Karpas-422 (cell line): ENCODE measurements at regions not wholly inside any gene's neighbourhood (a gene's known extent, or its start where the extent isn't known, plus 50 kb on each side); places are given as distances from the start of the nearest gene placed in this dataset.

Experiments
- DNase-seq: peaks from one replicate; pipeline ENCODE4 v3.0.0-alpha.2; 2015
- H2AFZ ChIP-seq: fragments of 200-600 bp; sonication (generic); 2 replicates; pipeline ENCODE4 v1.6.1; 2014; ENCODE audit warnings: antibody characterized with exemption, low read length, mixed read lengths
- H3K27ac ChIP-seq: fragments of 200-600 bp; sonication (generic); 2 replicates; pipeline ENCODE4 v1.5.1; 2014; ENCODE audit warnings: mild to moderate bottlenecking, low read length, moderate library complexity
- H3K27me3 ChIP-seq: fragments of 200-600 bp; sonication (generic); 2 replicates; pipeline ENCODE4 v1.6.1; 2014; ENCODE audit warnings: low read length, mixed read lengths
- H3K36me3 ChIP-seq: fragments of 200-600 bp; sonication (generic); 2 replicates; pipeline ENCODE4 v1.6.1; 2014; ENCODE audit warnings: low read length, mixed read lengths; ENCODE audit not compliant: insufficient read depth
- H3K4me1 ChIP-seq: fragments of 200-600 bp; sonication (generic); 2 replicates; pipeline ENCODE4 v1.6.1; 2014; ENCODE audit warnings: mild to moderate bottlenecking, low read length, mixed read lengths
- H3K4me2 ChIP-seq: fragments of 200-600 bp; sonication (generic); 2 replicates; pipeline ENCODE4 v1.6.1; 2014; ENCODE audit warnings: low read length, low read depth, mild to moderate bottlenecking; ENCODE audit not compliant: poor library complexity, severe bottlenecking
- H3K4me3 ChIP-seq: fragments of 200-600 bp; sonication (generic); 2 replicates; pipeline ENCODE4 v1.5.1; 2014; ENCODE audit warnings: mild to moderate bottlenecking, antibody characterized with exemption, low read length, mixed read lengths
- H3K79me2 ChIP-seq: fragments of 200-600 bp; sonication (generic); 2 replicates; pipeline ENCODE4 v1.6.1; 2014; ENCODE audit warnings: mild to moderate bottlenecking, low read length, mixed read lengths
- H3K9ac ChIP-seq: fragments of 200-600 bp; sonication (generic); 2 replicates; pipeline ENCODE4 v1.6.0; 2014; ENCODE audit warnings: low read length
- H3K9me2 ChIP-seq: fragments of 200-600 bp; sonication (generic), shearing (Covaris generic); replicated peaks from 2 replicates; pipeline ENCODE4 v1.6.0; 2014; ENCODE audit warnings: mild to moderate bottlenecking, low read length, moderate library complexity; ENCODE audit not compliant: insufficient read depth
- H3K9me3 ChIP-seq: fragments of 300-700, 200-600 bp; sonication (generic); 2 replicates; pipeline ENCODE4 v1.6.1; 2014; ENCODE audit warnings: low read length, mixed read lengths
- H4K20me1 ChIP-seq: fragments of 200-600 bp; sonication (generic); 2 replicates; pipeline ENCODE4 v1.6.1; 2014; ENCODE audit warnings: mild to moderate bottlenecking, antibody characterized with exemption, low read length, low read depth; ENCODE audit not compliant: insufficient read depth

DNA sequence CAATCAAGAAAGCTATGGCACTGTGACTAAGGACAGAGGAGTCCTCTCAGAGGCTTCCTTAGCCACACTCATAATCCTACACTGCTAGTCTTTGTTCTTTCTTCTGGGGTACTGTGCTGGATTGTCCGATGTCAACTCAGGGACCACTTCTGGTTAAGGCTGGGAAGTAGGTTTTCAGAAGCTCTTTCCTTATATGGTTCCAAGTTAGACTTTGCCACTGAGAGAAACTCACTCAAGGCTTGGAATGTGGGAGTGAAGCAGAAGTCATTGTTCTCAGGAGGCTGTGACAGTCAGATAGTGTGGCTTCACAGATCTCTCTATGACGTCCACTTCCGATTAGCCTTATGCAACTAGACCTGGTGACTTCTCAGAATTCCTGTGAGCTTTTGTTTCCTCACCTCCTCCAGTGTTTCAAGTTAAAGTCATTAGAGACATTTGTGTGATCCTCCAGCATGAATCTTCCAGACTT is 317.3 kb upstream of the F9 start:
- no peaks in the 10 kb centered on the region for H3K36me3 ChIP-seq
- no peak overlapping the region for H3K9ac ChIP-seq
- H3K9me3 ChIP-seq: peaks cover 2% of the 10 kb centered on the region
- H3K4me2 ChIP-seq: no peak overlapping the region
- no peak overlapping the region for H2AFZ ChIP-seq
- no peak overlapping the region for H3K4me3 ChIP-seq
- H3K27ac ChIP-seq: no peak overlapping the region
- no peaks in the 10 kb centered on the region for H3K4me1 ChIP-seq
- no peaks in the 10 kb centered on the region for H3K27me3 ChIP-seq
- H3K9me2 ChIP-seq: no peaks in the 10 kb centered on the region
- no peak for DNase-seq
- H3K79me2 ChIP-seq: no peaks in the 10 kb centered on the region
- H4K20me1 ChIP-seq: no peaks in the 10 kb centered on the region

- no peaks in the 10 kb centered on the region; the same call in none of the 2 replicates for H3K9me3 ChIP-seq
- H3K4me1 ChIP-seq: no peaks in the 10 kb centered on the region
- no peaks in the 10 kb centered on the region for H3K79me2 ChIP-seq
- no peak overlapping the region for H3K9ac ChIP-seq
- no peak overlapping the region for H3K4me2 ChIP-seq
- DNase-seq: no peak
- no peaks in the 10 kb centered on the region for H3K36me3 ChIP-seq
- H3K27me3 ChIP-seq: no peaks in the 10 kb centered on the region
- no peaks in the 10 kb centered on the region for H4K20me1 ChIP-seq
- H3K27ac ChIP-seq: no peak overlapping the region
- H3K4me3 ChIP-seq: no peak overlapping the region
- H3K9me2 ChIP-seq: no peaks in the 10 kb centered on the region
- H2AFZ ChIP-seq: no peak overlapping the region
Measured at GRCh38 chrX:139211568-139212182, 318.9 kb upstream of the F9 start.

GRCh38 chrX:139209342-139209741 is 321.2 kb upstream of the F9 start:
- H3K9me2 ChIP-seq: no peaks in the 10 kb centered on the region
- no peak overlapping the region for H3K4me3 ChIP-seq
- H3K27ac ChIP-seq: no peak overlapping the region
- no peaks in the 10 kb centered on the region for H3K4me1 ChIP-seq
- H3K36me3 ChIP-seq: no peaks in the 10 kb centered on the region
- H3K9ac ChIP-seq: no peak overlapping the region
- no peaks in the 10 kb centered on the region; the same call in none of the 2 replicates for H3K9me3 ChIP-seq
- no peaks in the 10 kb centered on the region for H3K79me2 ChIP-seq
- H4K20me1 ChIP-seq: no peaks in the 10 kb centered on the region
- H3K4me2 ChIP-seq: no peak overlapping the region
- H2AFZ ChIP-seq: no peak overlapping the region
- H3K27me3 ChIP-seq: no peaks in the 10 kb centered on the region
- no peak for DNase-seq

- no peaks in the 10 kb centered on the region for H3K4me1 ChIP-seq
- no peaks in the 10 kb centered on the region for H3K36me3 ChIP-seq
- DNase-seq: no peak
- H3K4me2 ChIP-seq: no peak overlapping the region
- no peak overlapping the region for H2AFZ ChIP-seq
- H4K20me1 ChIP-seq: no peaks in the 10 kb centered on the region
- H3K9me3 ChIP-seq: no peaks in the 10 kb centered on the region; the same call in 1 of the 2 replicates
- no peaks in the 10 kb centered on the region for H3K9me2 ChIP-seq
- no peaks in the 10 kb centered on the region for H3K79me2 ChIP-seq
- no peak overlapping the region for H3K27ac ChIP-seq
- no peak overlapping the region for H3K4me3 ChIP-seq
- H3K27me3 ChIP-seq: no peaks in the 10 kb centered on the region
- H3K9ac ChIP-seq: no peak overlapping the region
Measured at GRCh38 chrX:139207655-139208054, 322.9 kb upstream of the F9 start.

DNA sequence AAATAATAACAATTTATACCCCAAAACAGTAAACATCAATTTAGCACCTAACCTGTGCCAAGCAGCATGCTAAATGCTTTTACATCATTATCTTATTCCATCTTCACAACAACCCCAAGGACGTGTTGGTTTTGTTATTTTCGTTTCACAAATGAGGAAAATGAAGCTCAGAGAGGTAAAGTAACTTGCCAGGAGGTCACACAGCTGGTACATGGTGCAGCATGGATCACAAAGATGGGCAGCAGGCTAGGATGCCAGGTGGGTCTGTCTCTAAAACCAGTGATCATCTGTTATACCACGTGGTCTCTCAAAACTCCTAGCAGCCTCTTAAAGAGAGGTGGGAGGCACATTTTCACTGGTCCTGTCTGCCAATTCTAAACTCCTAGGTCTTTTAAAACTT is 323.6 kb upstream of the F9 start:
- no peaks in the 10 kb centered on the region for H3K79me2 ChIP-seq
- H3K4me3 ChIP-seq: no peak overlapping the region
- H3K9ac ChIP-seq: no peak overlapping the region
- no peaks in the 10 kb centered on the region for H4K20me1 ChIP-seq
- H3K27ac ChIP-seq: no peak overlapping the region
- H3K36me3 ChIP-seq: no peaks in the 10 kb centered on the region
- no peak overlapping the region for H3K4me2 ChIP-seq
- no peaks in the 10 kb centered on the region; the same call in 1 of the 2 replicates for H3K9me3 ChIP-seq
- DNase-seq: no peak
- no peaks in the 10 kb centered on the region for H3K9me2 ChIP-seq
- no peaks in the 10 kb centered on the region for H3K27me3 ChIP-seq
- no peaks in the 10 kb centered on the region for H3K4me1 ChIP-seq
- H2AFZ ChIP-seq: no peak overlapping the region

- Histone ChIP-seq H2AFZ (no peak overlapping the region), H3K27me3 (no peaks in the 10 kb centered on the region), H3K9ac (no peak overlapping the region), H3K4me3 (no peak overlapping the region), H3K27ac (no peak overlapping the region), H3K36me3 (no peaks in the 10 kb centered on the region), H4K20me1 (no peaks in the 10 kb centered on the region), H3K9me2 (no peaks in the 10 kb centered on the region), H3K4me1 (no peaks in the 10 kb centered on the region), H3K4me2 (no peak overlapping the region), H3K9me3 (peaks cover 2% of the 10 kb centered on the region; the same call in 1 of the 2 replicates), H3K79me2 (no peaks in the 10 kb centered on the region)
- no peak for DNase-seq
Measured at GRCh38 chrX:139204898-139205667, 325.5 kb upstream of the F9 start.

DNA sequence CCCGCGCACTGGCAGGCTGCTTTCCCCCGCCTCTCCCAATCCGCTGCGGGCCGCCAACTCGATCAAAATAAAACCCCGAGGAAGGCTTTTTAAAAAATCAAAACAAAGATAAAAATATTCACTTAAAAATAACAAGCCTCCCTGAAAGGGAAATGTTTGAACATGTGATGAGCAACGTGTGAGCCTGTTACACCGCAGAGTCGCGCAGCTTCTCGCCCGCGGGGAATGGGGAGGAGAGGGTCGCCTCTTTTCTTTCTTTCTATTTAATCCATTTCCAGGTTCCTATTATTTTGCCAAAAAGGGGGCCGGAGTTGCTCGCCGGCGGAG is 326.0 kb upstream of the F9 start:
- H3K9me3 ChIP-seq: 0 out of 2 replicates have a peak, but pooled peaks cover 4% of the 10 kb centered on the region
- H4K20me1 ChIP-seq: no peaks in the 10 kb centered on the region
- no peaks in the 10 kb centered on the region for H3K79me2 ChIP-seq
- no peaks in the 10 kb centered on the region for H3K36me3 ChIP-seq
- no peak overlapping the region for H3K27ac ChIP-seq
- H3K4me2 ChIP-seq: no peak overlapping the region
- no peak overlapping the region for H3K4me3 ChIP-seq
- H2AFZ ChIP-seq: no peak overlapping the region
- H3K9ac ChIP-seq: no peak overlapping the region
- no peak for DNase-seq
- no peaks in the 10 kb centered on the region for H3K4me1 ChIP-seq
- H3K27me3 ChIP-seq: no peaks in the 10 kb centered on the region
- no peaks in the 10 kb centered on the region for H3K9me2 ChIP-seq

GRCh38 chrX:139203651-139204570 is 326.6 kb upstream of the F9 start:
- Histone ChIP-seq H3K4me2 (no peak overlapping the region), H3K27ac (no peak overlapping the region), H3K9me2 (no peaks in the 10 kb centered on the region), H3K9me3 (0 out of 2 replicates have a peak, but pooled peaks cover 4% of the 10 kb centered on the region), H3K36me3 (no peaks in the 10 kb centered on the region), H3K4me3 (no peak overlapping the region), H3K9ac (no peak overlapping the region), H2AFZ (no peak overlapping the region), H3K27me3 (no peaks in the 10 kb centered on the region), H4K20me1 (no peaks in the 10 kb centered on the region), H3K79me2 (no peaks in the 10 kb centered on the region), H3K4me1 (no peaks in the 10 kb centered on the region)
- DNase-seq: no peak
